HCT116 (cell line): ENCODE measurements at regions not wholly inside any gene's neighbourhood (a gene's known extent, or its start where the extent isn't known, plus 50 kb on each side); places are given as distances from the start of the nearest gene placed in this dataset.

ENCODE experiments used
- CTCF ChIP-seq, 3 experiments: fragments of 200-600 bp in 1 of 3; sonication (generic) in 1 of 3; IDR thresholded peaks in 2 of 3; conservative IDR thresholded peaks in 1 of 3; 2 replicates each; pipeline ENCODE4 v1.5.1; 2012 to 2017; ENCODE audit warnings: low read depth in 2 of 3, low read length in 2 of 3, antibody characterized with exemption in 1 of 3, borderline replicate concordance in 1 of 3, control low read depth in 1 of 3, mild to moderate bottlenecking in 1 of 3, mixed read lengths in 1 of 3, mixed run types in 1 of 3, moderate library complexity in 1 of 3; ENCODE audit not compliant: insufficient read depth in 1 of 3
- MAX ChIP-seq: IDR thresholded peaks from 2 replicates; pipeline ENCODE4 v1.6.1; 2012
- RAD21 ChIP-seq: IDR thresholded peaks from 2 replicates; pipeline ENCODE4 v1.6.1; 2012; ENCODE audit warnings: low read depth, mild to moderate bottlenecking
- REST ChIP-seq: IDR thresholded peaks from 2 replicates; pipeline ENCODE4 v1.6.1; 2012; ENCODE audit warnings: low read depth
- SIN3A ChIP-seq: IDR thresholded peaks from 2 replicates; pipeline ENCODE4 v1.6.1; 2012; ENCODE audit warnings: low read depth
- TCF7L2 ChIP-seq: IDR thresholded peaks from 2 replicates; pipeline ENCODE4 v1.7.0; 2011; ENCODE audit warnings: borderline replicate concordance, inconsistent platforms; ENCODE audit not compliant: insufficient read depth, insufficient read length; ENCODE audit errors: extremely low read depth

- TF ChIP-seq CTCF (IDR thresholded peaks at IDR 0.05 in 2 of 3, conservative IDR thresholded peaks at IDR 0.05 in 1 of 3; ENCODE audit: borderline replicate concordance in 1 of 3, insufficient read depth in 1 of 3, low read depth in 2 of 3, low read length in 2 of 3) (no peak), TCF7L2 (no peak), MAX (no peak), SIN3A (no peak), RAD21 (no peak), REST (no peak)
These were observed 237.9 kb downstream of the TMEM26 start for GRCh38 chr10:61215246-61215645.
